ENCODE measurements at regions not wholly inside any gene's neighbourhood (a gene's known extent, or its start where the extent isn't known, plus 50 kb on each side); places are given as distances from the start of the nearest gene placed in this dataset.

DNA sequence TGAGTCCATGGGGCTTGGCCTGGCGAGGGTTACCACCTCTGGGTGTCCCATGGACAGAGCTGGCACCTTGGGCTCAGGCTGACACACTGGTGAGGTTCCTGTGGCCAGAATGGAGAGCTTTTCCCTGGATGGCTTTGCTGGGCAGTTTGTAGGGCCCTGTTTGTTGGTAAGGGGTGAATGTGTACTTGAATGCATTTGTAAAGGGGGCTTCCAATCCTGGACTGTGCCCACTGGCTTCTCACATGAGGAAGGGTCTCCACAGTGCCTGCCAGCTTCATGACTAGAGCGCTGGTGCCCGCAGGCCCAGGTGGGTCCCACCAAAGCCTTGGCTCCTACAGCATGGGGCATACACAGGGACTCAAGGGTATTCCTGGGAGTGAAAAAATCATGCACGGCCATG lies 103.5 kb upstream of the SIX2 start:
- no peaks in the 10 kb centered on the region for H3K79me1 ChIP-seq (ENCODE audit: low read length)
- H2AK5ac ChIP-seq (ENCODE audit: low read length): no peak overlapping the region
- H3K4me2 ChIP-seq (ENCODE audit: low read length): no peak overlapping the region
- no peak overlapping the region for H3K14ac ChIP-seq (ENCODE audit: low read length)
- no peak overlapping the region for H4K91ac ChIP-seq (ENCODE audit: low read depth, low read length)
- no peak overlapping the region for H3K27ac ChIP-seq (ENCODE audit: low read depth, low read length)
- no peaks in the 10 kb centered on the region for H3K27me3 ChIP-seq (ENCODE audit: insufficient read depth, low read length)
- no peaks in the 10 kb centered on the region for H3K79me2 ChIP-seq (ENCODE audit: control insufficient read depth, insufficient read depth, low read length, poor library complexity)
- no peak overlapping the region for H4K8ac ChIP-seq (ENCODE audit: low read depth, low read length)
- H3K23ac ChIP-seq (ENCODE audit: low read length): no peak overlapping the region
- no peak overlapping the region for H2BK12ac ChIP-seq (ENCODE audit: low read length)
- H3K4ac ChIP-seq (ENCODE audit: low read depth, low read length): no peak overlapping the region
- H4K12ac ChIP-seq (ENCODE audit: low read depth, low read length): no peak overlapping the region
- no peaks in the 10 kb centered on the region for H3K36me3 ChIP-seq (ENCODE audit: control insufficient read depth in 1 of 2, insufficient read depth in 2 of 2, low read length in 2 of 2)
- H2BK5ac ChIP-seq (ENCODE audit: low read depth, low read length, poor library complexity): no peak overlapping the region
- H2BK120ac ChIP-seq (ENCODE audit: insufficient read depth, low read length, poor library complexity): no peak overlapping the region
- H3K9me3 ChIP-seq (ENCODE audit: insufficient read depth, low read depth, low read length): no peaks in the 10 kb centered on the region
- DNase-seq: no peak
- H3K4me3 ChIP-seq (ENCODE audit: low read depth, low read length): no peak overlapping the region
- no peak overlapping the region for H3K9ac ChIP-seq (ENCODE audit: low read length)
- H2AFZ ChIP-seq (ENCODE audit: insufficient read depth, low read length, poor library complexity): no peak overlapping the region
- H3K18ac ChIP-seq (ENCODE audit: low read length): no peak overlapping the region
- H3K4me1 ChIP-seq (ENCODE audit: control insufficient read depth in 1 of 2, insufficient read depth in 2 of 2, low read length in 2 of 2): no peaks in the 10 kb centered on the region
- no CpG with 5 or more reads among the region's 4 CpGs for WGBS (ENCODE audit: extremely low coverage, insufficient coverage, insufficient read length)

DNA sequence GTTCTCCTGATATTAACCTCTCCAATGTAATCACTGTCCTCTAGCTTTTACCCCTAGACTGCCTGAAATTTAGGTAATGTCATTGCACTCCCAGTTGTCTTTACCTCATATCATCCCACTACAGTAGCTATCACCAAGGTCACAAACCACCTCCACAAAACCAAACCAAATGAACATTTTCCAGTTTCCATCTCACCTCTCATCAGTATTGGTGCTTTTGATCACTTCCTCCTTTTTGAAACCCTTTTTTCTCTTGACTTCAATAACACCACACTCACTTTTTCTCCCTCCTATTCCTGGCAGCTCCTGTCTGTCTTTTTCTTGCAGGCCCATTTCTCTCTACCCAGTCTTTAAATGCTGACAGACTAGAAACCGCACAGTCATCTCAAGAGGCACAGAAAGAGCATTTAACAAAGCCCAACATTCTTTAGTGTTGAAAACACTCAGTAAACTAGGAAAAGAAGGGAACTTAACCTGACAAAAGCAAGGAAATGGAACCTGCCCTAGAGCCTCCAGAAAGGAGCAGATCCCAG lies 95.9 kb upstream of the SIX2 start:
- DNase-seq: no peak
- no peak overlapping the region for H3K4me2 ChIP-seq (ENCODE audit: low read length)
- no peak overlapping the region for H3K14ac ChIP-seq (ENCODE audit: low read length)
- no peak overlapping the region for H3K23ac ChIP-seq (ENCODE audit: low read length)
- no peak overlapping the region for H2BK120ac ChIP-seq (ENCODE audit: insufficient read depth, low read length, poor library complexity)
- H3K79me2 ChIP-seq (ENCODE audit: control insufficient read depth, insufficient read depth, low read length, poor library complexity): no peaks in the 10 kb centered on the region
- no peaks in the 10 kb centered on the region for H3K36me3 ChIP-seq (ENCODE audit: control insufficient read depth in 1 of 2, insufficient read depth in 2 of 2, low read length in 2 of 2)
- no peak overlapping the region for H4K91ac ChIP-seq (ENCODE audit: low read depth, low read length)
- no peak overlapping the region for H3K18ac ChIP-seq (ENCODE audit: low read length)
- no peaks in the 10 kb centered on the region for H3K4me1 ChIP-seq (ENCODE audit: control insufficient read depth in 1 of 2, insufficient read depth in 2 of 2, low read length in 2 of 2)
- H4K12ac ChIP-seq (ENCODE audit: low read depth, low read length): no peak overlapping the region
- no peak overlapping the region for H2BK5ac ChIP-seq (ENCODE audit: low read depth, low read length, poor library complexity)
- no peak overlapping the region for H3K4me3 ChIP-seq (ENCODE audit: low read depth, low read length)
- H3K9me3 ChIP-seq (ENCODE audit: insufficient read depth, low read depth, low read length): no peaks in the 10 kb centered on the region
- H2BK12ac ChIP-seq (ENCODE audit: low read length): no peak overlapping the region
- H3K27ac ChIP-seq (ENCODE audit: low read depth, low read length): no peak overlapping the region
- H3K79me1 ChIP-seq (ENCODE audit: low read length): no peaks in the 10 kb centered on the region
- H4K8ac ChIP-seq (ENCODE audit: low read depth, low read length): no peak overlapping the region
- no peaks in the 10 kb centered on the region for H3K27me3 ChIP-seq (ENCODE audit: insufficient read depth, low read length)
- no peak overlapping the region for H3K9ac ChIP-seq (ENCODE audit: low read length)
- no peak overlapping the region for H2AFZ ChIP-seq (ENCODE audit: insufficient read depth, low read length, poor library complexity)
- no CpG with 5 or more reads among the region's 1 CpG for WGBS (ENCODE audit: extremely low coverage, insufficient coverage, insufficient read length)
- no peak overlapping the region for H3K4ac ChIP-seq (ENCODE audit: low read depth, low read length)
- no peak overlapping the region for H2AK5ac ChIP-seq (ENCODE audit: low read length)

DNA sequence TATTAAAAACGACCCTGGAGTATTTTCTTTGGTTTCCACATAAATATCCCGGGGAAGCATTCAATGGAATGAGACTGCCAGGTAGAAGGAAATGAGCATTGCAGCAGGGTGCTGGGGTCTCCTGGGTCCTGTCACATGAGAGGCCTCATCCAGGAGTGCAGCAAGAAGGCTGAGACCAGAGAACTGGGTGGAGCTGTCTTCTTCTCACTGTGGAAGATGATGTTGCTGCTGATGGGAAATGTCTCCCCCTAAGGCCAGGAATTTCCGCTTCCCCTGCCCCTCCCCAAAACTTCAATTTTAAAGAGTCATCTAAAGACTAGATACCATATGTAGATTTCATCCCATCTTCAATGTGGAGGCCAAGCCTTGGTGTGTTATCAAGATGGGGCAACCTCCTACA lies 95.2 kb upstream of the SIX2 start:
- no peak overlapping the region for H2BK12ac ChIP-seq (ENCODE audit: low read length)
- H2AK5ac ChIP-seq (ENCODE audit: low read length): no peak overlapping the region
- no peak overlapping the region for H3K18ac ChIP-seq (ENCODE audit: low read length)
- H3K4ac ChIP-seq (ENCODE audit: low read depth, low read length): no peak overlapping the region
- WGBS (ENCODE audit: extremely low coverage, insufficient coverage, insufficient read length): no CpG with 5 or more reads among the region's 3 CpGs
- no peak overlapping the region for H3K4me2 ChIP-seq (ENCODE audit: low read length)
- H4K12ac ChIP-seq (ENCODE audit: low read depth, low read length): no peak overlapping the region
- H2BK5ac ChIP-seq (ENCODE audit: low read depth, low read length, poor library complexity): no peak overlapping the region
- no peaks in the 10 kb centered on the region for H3K27me3 ChIP-seq (ENCODE audit: insufficient read depth, low read length)
- H3K36me3 ChIP-seq (ENCODE audit: control insufficient read depth in 1 of 2, insufficient read depth in 2 of 2, low read length in 2 of 2): no peaks in the 10 kb centered on the region
- no peak overlapping the region for H2BK120ac ChIP-seq (ENCODE audit: insufficient read depth, low read length, poor library complexity)
- H3K79me1 ChIP-seq (ENCODE audit: low read length): no peaks in the 10 kb centered on the region
- no peak overlapping the region for H3K23ac ChIP-seq (ENCODE audit: low read length)
- H3K9me3 ChIP-seq (ENCODE audit: insufficient read depth, low read depth, low read length): no peaks in the 10 kb centered on the region
- H3K9ac ChIP-seq (ENCODE audit: low read length): no peak overlapping the region
- no peak overlapping the region for H4K8ac ChIP-seq (ENCODE audit: low read depth, low read length)
- H3K79me2 ChIP-seq (ENCODE audit: control insufficient read depth, insufficient read depth, low read length, poor library complexity): no peaks in the 10 kb centered on the region
- no peak overlapping the region for H4K91ac ChIP-seq (ENCODE audit: low read depth, low read length)
- H3K4me1 ChIP-seq (ENCODE audit: control insufficient read depth in 1 of 2, insufficient read depth in 2 of 2, low read length in 2 of 2): no peaks in the 10 kb centered on the region
- H2AFZ ChIP-seq (ENCODE audit: insufficient read depth, low read length, poor library complexity): no peak overlapping the region
- H3K14ac ChIP-seq (ENCODE audit: low read length): no peak overlapping the region
- no peak overlapping the region for H3K4me3 ChIP-seq (ENCODE audit: low read depth, low read length)
- H3K27ac ChIP-seq (ENCODE audit: low read depth, low read length): no peak overlapping the region
- DNase-seq: no peak

DNA sequence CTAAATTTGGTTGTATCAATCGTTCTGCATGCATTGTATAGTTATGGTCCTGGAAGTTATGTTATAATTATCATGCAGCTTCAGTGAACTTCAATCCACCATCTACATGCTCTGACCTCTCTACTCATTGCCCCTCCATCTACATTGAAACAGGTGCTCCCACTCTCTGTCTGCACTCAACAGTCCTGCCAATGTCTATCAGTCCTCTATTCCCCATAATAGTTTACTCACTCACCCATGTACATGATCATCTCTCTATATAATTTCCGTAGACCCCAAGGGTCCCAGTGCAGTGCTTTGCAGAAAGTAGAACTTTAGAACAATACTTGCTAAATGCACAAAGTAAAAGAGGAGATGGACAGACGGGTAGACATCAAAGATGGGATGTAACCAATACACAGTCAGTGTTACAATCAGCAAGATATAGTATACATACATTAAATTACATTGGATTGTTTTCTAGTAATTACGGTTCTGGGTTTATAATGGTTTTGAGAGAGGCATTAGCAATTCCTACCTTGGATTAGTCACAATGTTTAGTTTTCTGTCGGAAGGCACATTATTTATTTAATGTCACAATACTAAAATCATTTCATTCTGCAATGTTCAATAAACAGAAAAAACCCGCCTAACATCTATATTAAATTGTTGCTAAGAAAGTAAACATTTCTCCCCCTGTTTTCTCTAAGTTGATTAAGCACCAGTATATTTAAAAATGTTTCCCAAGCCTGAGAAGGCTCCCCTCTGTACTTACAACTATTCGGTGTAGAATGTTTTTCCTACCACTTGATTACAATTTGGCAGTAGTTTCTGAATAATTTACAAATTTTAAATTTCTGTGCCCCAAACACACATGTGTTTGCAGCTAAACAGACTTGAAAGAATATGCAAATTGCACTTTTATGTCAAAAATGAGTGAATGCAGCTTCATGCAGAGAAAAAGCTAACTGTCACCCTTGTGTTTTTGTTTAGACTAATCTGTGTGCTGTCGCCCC lies 94.4 kb upstream of the SIX2 start:
- H3K14ac ChIP-seq (ENCODE audit: low read length): no peak overlapping the region
- H3K27me3 ChIP-seq (ENCODE audit: insufficient read depth, low read length): no peaks in the 10 kb centered on the region
- H4K12ac ChIP-seq (ENCODE audit: low read depth, low read length): no peak overlapping the region
- no peaks in the 10 kb centered on the region for H3K79me2 ChIP-seq (ENCODE audit: control insufficient read depth, insufficient read depth, low read length, poor library complexity)
- no peak overlapping the region for H2BK12ac ChIP-seq (ENCODE audit: low read length)
- no peak overlapping the region for H3K4me3 ChIP-seq (ENCODE audit: low read depth, low read length)
- H3K23ac ChIP-seq (ENCODE audit: low read length): no peak overlapping the region
- no peak overlapping the region for H3K9ac ChIP-seq (ENCODE audit: low read length)
- H3K4me1 ChIP-seq (ENCODE audit: control insufficient read depth in 1 of 2, insufficient read depth in 2 of 2, low read length in 2 of 2): no peaks in the 10 kb centered on the region
- no peaks in the 10 kb centered on the region for H3K9me3 ChIP-seq (ENCODE audit: insufficient read depth, low read depth, low read length)
- no peak overlapping the region for H3K18ac ChIP-seq (ENCODE audit: low read length)
- H3K4me2 ChIP-seq (ENCODE audit: low read length): no peak overlapping the region
- no peak overlapping the region for H4K91ac ChIP-seq (ENCODE audit: low read depth, low read length)
- H2BK120ac ChIP-seq (ENCODE audit: insufficient read depth, low read length, poor library complexity): no peak overlapping the region
- no peak overlapping the region for H3K4ac ChIP-seq (ENCODE audit: low read depth, low read length)
- no peak overlapping the region for H3K27ac ChIP-seq (ENCODE audit: low read depth, low read length)
- no peak overlapping the region for H2BK5ac ChIP-seq (ENCODE audit: low read depth, low read length, poor library complexity)
- WGBS (ENCODE audit: extremely low coverage, insufficient coverage, insufficient read length): no CpG with 5 or more reads among the region's 8 CpGs
- no peaks in the 10 kb centered on the region for H3K79me1 ChIP-seq (ENCODE audit: low read length)
- H2AFZ ChIP-seq (ENCODE audit: insufficient read depth, low read length, poor library complexity): no peak overlapping the region
- no peak overlapping the region for H4K8ac ChIP-seq (ENCODE audit: low read depth, low read length)
- DNase-seq: no peak
- no peaks in the 10 kb centered on the region for H3K36me3 ChIP-seq (ENCODE audit: control insufficient read depth in 1 of 2, insufficient read depth in 2 of 2, low read length in 2 of 2)
- no peak overlapping the region for H2AK5ac ChIP-seq (ENCODE audit: low read length)

Data from trophoblast cell (in vitro differentiated cells and primary cell).